ENCODE measurements at regions not wholly inside any gene's neighbourhood (a gene's known extent, or its start where the extent isn't known, plus 50 kb on each side); places are given as distances from the start of the nearest gene placed in this dataset.

DNA sequence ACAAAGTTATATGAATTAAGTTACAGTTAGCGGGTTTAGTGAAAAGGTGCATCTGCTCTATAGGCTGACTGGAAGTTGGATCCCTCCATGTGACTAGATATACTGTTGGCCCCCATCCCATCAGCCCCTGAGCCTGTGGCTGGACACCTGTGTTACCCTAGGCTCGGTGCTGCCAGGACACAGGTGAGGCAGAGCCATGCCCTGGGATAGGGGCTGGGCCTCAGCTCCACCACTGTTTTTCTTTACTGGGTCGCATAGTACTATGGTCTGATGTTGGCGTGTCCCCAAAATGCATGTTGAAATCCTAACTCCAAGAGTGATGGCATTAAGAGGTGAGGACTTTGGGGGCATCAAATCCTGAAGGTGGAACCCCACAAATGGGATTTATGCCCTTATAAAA lies 638.6 kb upstream of the ID2 start:
- Histone ChIP-seq H3K4me3 (IDR thresholded peaks at IDR 0.05; ENCODE audit: insufficient read depth, low read depth, low read length) (no peak overlapping the region), H3K36me3 (ENCODE audit: insufficient read depth) (no peaks in the 10 kb centered on the region)
- TF ChIP-seq, protein P1, sequence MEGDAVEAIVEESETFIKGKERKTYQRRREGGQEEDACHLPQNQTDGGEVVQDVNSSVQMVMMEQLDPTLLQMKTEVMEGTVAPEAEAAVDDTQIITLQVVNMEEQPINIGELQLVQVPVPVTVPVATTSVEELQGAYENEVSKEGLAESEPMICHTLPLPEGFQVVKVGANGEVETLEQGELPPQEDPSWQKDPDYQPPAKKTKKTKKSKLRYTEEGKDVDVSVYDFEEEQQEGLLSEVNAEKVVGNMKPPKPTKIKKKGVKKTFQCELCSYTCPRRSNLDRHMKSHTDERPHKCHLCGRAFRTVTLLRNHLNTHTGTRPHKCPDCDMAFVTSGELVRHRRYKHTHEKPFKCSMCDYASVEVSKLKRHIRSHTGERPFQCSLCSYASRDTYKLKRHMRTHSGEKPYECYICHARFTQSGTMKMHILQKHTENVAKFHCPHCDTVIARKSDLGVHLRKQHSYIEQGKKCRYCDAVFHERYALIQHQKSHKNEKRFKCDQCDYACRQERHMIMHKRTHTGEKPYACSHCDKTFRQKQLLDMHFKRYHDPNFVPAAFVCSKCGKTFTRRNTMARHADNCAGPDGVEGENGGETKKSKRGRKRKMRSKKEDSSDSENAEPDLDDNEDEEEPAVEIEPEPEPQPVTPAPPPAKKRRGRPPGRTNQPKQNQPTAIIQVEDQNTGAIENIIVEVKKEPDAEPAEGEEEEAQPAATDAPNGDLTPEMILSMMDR (conservative IDR thresholded peaks at IDR 0.05; ENCODE audit: low read depth, low read length), result no peak

DNA sequence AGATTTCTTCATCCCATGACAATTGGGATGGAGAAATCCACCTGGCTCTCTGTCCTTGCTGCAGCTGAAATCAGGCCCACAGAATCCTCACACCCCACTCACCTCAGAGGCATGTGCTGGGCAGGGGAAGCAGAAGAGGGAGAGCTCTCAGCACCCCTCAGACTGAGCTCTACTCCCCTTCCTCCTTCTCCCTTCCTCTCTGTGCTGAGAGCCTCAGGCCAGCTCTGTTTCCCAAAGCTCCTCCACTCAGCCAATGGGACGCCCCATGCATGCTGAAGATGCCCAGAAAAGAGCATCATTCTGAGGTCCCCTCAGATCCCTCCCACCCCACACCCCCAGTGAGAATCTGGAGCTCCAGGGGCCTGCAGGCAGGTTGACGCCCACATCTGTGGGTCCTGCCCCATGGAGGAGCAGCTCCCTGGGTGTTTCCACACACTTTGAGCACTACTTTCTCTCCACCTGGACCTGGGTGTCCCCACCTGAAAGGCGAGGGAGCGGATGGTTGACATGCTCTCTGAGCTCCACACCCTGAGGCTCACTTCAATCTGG lies 637.7 kb upstream of the ID2 start:
- no peaks in the 10 kb centered on the region for H4K20me1 ChIP-seq (ENCODE audit: insufficient read depth)
- no peak overlapping the region for H3K4me2 ChIP-seq
- no peaks in the 10 kb centered on the region for H3K79me2 ChIP-seq (ENCODE audit: insufficient read depth, low read depth)
- TF ChIP-seq, protein P1 (conservative IDR thresholded peaks at IDR 0.05; ENCODE audit: low read depth, low read length), result no peak
- H2AFZ ChIP-seq (ENCODE audit: low read depth), result no peak overlapping the region
- H3K4me1 ChIP-seq (ENCODE audit: low read depth, poor library complexity, severe bottlenecking), result no peaks in the 10 kb centered on the region
- H3K27me3 ChIP-seq (ENCODE audit: insufficient read depth, low read depth), result no peaks in the 10 kb centered on the region
- H3K36me3 ChIP-seq (ENCODE audit: insufficient read depth), result no peaks in the 10 kb centered on the region
- no peak overlapping the region for H3K4me3 ChIP-seq (IDR thresholded peaks at IDR 0.05; ENCODE audit: insufficient read depth, low read depth, low read length)
- H3K9ac ChIP-seq, result no peak overlapping the region
- H3K27ac ChIP-seq, result no peak overlapping the region

More for the DNA sequence above, 638.6 kb upstream of the ID2 start:
- H3K9ac ChIP-seq, result no peak overlapping the region
- H3K79me2 ChIP-seq (ENCODE audit: insufficient read depth, low read depth), result no peaks in the 10 kb centered on the region
- no peak overlapping the region for H3K27ac ChIP-seq
- H4K20me1 ChIP-seq (ENCODE audit: insufficient read depth), result no peaks in the 10 kb centered on the region
- no peak overlapping the region for H3K4me2 ChIP-seq
- H3K4me1 ChIP-seq (ENCODE audit: low read depth, poor library complexity, severe bottlenecking), result no peaks in the 10 kb centered on the region
- no peak overlapping the region for H2AFZ ChIP-seq (ENCODE audit: low read depth)
- no peaks in the 10 kb centered on the region for H3K27me3 ChIP-seq (ENCODE audit: insufficient read depth, low read depth)

DNA sequence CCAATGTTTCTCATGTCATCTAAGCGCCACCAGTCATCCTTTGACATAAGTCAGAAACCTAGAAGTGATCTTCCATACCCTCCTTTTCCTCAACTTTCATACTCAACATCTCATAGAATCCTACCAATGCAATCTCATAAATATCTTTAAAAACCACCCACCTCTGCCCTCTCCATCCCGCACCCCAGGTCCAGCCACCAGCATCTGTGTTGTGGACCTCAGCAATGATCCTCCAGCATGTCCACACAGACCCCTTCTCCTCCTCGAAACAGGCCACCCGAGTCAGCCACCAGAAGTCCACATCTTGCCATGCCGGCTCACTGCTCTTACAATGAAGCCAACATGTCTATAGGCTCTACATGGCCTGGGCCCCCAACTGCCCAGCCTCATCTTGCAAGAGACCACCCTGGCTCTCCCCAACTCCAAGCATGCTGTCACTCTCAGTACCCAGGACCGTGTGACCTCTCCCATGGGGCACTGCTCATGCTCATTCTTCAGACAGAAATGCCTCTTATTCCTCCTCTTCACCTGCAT lies 636.7 kb upstream of the ID2 start:
- no peaks in the 10 kb centered on the region for H3K36me3 ChIP-seq (ENCODE audit: insufficient read depth)
- no peak overlapping the region for H3K9ac ChIP-seq
- H3K27ac ChIP-seq, result no peak overlapping the region
- H3K27me3 ChIP-seq (ENCODE audit: insufficient read depth, low read depth), result no peaks in the 10 kb centered on the region
- no peaks in the 10 kb centered on the region for H3K79me2 ChIP-seq (ENCODE audit: insufficient read depth, low read depth)
- TF ChIP-seq, protein P1 (conservative IDR thresholded peaks at IDR 0.05; ENCODE audit: low read depth, low read length), result no peak
- H4K20me1 ChIP-seq (ENCODE audit: insufficient read depth), result no peaks in the 10 kb centered on the region
- H3K4me2 ChIP-seq, result no peak overlapping the region
- no peak overlapping the region for H2AFZ ChIP-seq (ENCODE audit: low read depth)
- H3K4me1 ChIP-seq (ENCODE audit: low read depth, poor library complexity, severe bottlenecking), result no peaks in the 10 kb centered on the region
- H3K4me3 ChIP-seq (IDR thresholded peaks at IDR 0.05; ENCODE audit: insufficient read depth, low read depth, low read length), result no peak overlapping the region

DNA sequence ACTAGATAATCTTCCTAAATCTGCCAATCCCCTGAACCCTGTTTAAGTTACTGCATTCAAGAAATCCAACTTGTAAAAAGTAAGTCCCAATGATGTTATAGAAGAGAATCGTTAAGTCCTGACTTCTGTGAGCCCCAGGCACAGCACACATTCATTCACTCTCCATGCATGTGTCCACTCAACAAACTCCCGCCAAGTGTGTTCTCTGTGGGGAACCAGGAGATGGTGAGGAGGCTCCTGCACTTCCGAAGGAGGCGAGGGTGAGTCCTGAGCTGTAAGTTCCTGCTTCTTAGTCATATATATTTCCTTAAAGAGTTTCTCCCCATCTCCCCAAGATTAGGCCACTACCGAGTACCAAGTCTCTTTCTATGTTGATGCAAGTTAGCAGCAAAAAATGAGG lies 635.0 kb upstream of the ID2 start:
- Histone ChIP-seq H4K20me1 (ENCODE audit: insufficient read depth) (no peaks in the 10 kb centered on the region), H3K4me3 (IDR thresholded peaks at IDR 0.05; ENCODE audit: insufficient read depth, low read depth, low read length) (no peak overlapping the region), H3K9ac (no peak overlapping the region), H3K4me1 (ENCODE audit: low read depth, poor library complexity, severe bottlenecking) (no peaks in the 10 kb centered on the region), H3K36me3 (ENCODE audit: insufficient read depth) (no peaks in the 10 kb centered on the region), H3K27me3 (ENCODE audit: insufficient read depth, low read depth) (no peaks in the 10 kb centered on the region), H3K4me2 (no peak overlapping the region), H3K27ac (no peak overlapping the region), H3K79me2 (ENCODE audit: insufficient read depth, low read depth) (no peaks in the 10 kb centered on the region), H2AFZ (ENCODE audit: low read depth) (no peak overlapping the region)
- TF ChIP-seq, protein P1 (conservative IDR thresholded peaks at IDR 0.05; ENCODE audit: low read depth, low read length), result no peak

Measured in KMS-11 (cell line).